SJSA1 (cell line): ENCODE measurements at regions not wholly inside any gene's neighbourhood (a gene's known extent, or its start where the extent isn't known, plus 50 kb on each side); places are given as distances from the start of the nearest gene placed in this dataset.

Experiments used
- DNase-seq, 2 experiments: peaks; one replicate each; pipeline ENCODE4 v3.0.0-alpha.2; 2015 to 2020; ENCODE audit warnings: low spot score in 2 of 2, low read depth in 1 of 2
- H3K27ac ChIP-seq: fragments of 250-450 bp; sonication (Bioruptor Pico); 2 replicates; pipeline ENCODE4 v1.5.1; 2020; ENCODE audit warnings: mild to moderate bottlenecking, moderate library complexity
- H3K27me3 ChIP-seq: fragments of 250-450 bp; sonication (Bioruptor Pico); replicated peaks from 2 replicates; pipeline ENCODE4 v1.5.1; 2020; ENCODE audit warnings: mild to moderate bottlenecking, moderate library complexity
- H3K36me3 ChIP-seq: fragments of 250-450 bp; sonication (Bioruptor Pico); 2 replicates; pipeline ENCODE4 v1.5.1; 2020; ENCODE audit warnings: mild to moderate bottlenecking
- H3K4me1 ChIP-seq: fragments of 250-450 bp; sonication (Bioruptor Pico); replicated peaks from 2 replicates; pipeline ENCODE4 v1.6.1; 2021; ENCODE audit warnings: mild to moderate bottlenecking
- H3K4me3 ChIP-seq: fragments of 250-450 bp; sonication (Bioruptor Pico); 2 replicates; pipeline ENCODE4 v1.5.1; 2020; ENCODE audit warnings: mild to moderate bottlenecking
- H3K9me3 ChIP-seq: fragments of 250-450 bp; sonication (Bioruptor Pico); replicated peaks from 2 replicates; pipeline ENCODE4 v1.5.1; 2020; ENCODE audit warnings: mild to moderate bottlenecking

DNA sequence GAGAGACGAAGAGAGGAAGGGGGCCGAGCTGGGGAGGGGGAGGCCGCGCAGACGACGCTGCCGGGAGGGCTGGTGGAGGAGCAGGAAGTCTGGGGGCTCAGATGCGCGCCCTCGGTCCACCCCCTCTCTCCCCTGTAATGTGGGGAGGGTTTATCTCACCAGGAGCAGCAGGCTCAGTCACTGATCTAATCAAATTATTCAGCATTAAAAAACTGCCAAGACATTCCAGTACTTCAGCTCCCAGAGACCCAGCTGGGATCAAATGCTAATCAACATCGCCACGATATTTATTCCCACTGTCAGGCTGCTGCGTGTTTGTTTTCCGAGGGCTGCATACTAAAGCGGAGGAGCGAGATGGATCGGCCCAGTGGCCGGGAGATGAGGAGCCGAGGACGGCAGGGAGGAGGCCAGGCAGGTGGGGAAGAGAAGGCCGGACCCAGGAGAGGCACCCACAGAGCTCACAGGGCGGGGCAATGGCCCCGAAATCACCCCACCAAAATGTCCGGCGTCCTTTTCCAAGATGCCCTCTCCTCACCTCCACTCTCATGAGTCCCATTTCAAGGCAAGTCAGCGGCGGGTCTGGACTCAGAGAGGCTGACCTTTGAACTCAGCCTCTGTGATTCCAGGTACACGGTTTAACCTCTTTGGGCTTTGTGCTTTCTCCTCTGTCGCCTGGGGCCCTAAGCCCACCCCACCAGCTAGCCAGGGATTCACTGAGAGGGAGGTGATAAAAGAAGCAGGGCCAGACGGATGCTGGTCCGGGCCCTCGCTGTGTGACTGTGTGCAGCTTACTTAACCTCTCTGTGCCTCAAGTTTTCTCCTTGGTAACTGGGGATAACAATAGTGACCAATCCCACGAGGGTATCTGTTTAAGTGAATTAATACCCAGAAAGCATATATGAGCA lies 502.1 kb downstream of the MN1 start:
- DNase-seq = no peak
- Histone ChIP-seq H3K9me3 (no peaks in the 10 kb centered on the region), H3K4me1 (peaks cover 9% of the 10 kb centered on the region), H3K27me3 (no peaks in the 10 kb centered on the region), H3K4me3 (no peak overlapping the region), H3K36me3 (no peaks in the 10 kb centered on the region), H3K27ac (no peak overlapping the region)

DNA sequence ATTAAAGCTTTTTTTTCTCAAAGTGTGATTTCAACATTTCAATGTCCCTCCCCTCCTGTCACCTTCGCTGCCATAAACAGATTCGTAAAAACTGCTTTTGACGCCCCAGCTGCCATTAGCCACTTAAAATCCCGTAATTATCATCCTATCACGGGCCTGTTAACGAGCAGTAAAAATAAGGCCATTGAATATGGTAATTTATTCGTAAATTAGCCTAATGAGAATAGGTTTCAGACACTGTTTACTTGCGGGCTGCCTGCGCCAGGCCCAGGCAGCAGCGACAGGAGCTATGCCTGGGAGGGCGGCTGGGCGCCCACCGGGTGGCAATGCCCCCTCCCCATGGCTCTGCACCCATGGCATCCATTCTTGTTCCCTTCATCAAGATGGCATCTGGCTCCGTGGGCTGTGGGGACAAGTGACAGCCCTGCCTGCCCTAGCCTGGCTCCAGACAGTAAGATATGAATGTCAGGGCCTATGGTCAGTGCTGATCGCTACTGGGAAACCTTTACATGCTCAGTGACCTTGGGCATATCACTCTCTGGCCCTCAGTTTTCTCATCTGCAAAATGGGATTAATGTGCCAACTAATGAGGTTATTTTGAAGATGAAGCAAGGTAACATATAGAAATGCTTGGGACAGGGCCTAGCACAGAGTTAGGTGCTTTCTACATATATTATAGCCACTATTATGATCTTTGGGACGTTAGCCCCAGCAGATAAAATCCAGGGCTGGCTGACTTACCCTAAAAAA lies 500.8 kb downstream of the MN1 start:
- Histone ChIP-seq H3K27ac (no peak overlapping the region), H3K27me3 (no peaks in the 10 kb centered on the region)

DNA sequence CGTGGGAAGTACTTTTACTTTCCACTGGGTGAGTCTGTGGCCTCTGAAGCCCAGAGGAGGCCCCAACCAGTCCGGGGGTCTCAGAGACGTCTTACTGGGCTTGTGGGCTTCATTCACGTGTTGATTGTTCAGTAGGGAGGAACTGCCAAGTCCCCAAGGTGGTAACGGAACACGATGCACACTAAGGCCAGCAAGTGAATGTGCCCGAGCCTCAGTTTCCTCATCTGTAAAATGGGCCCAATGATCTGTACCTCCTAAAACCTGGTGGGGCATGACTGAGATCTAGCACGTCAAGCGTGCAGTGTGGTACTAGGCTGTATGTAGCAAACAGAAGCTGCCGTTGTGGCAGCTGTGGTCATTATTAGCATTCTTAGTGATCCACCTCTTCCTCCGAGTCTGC lies 499.1 kb downstream of the MN1 start:
- Histone ChIP-seq H3K27ac (no peak overlapping the region), H3K4me3 (no peak overlapping the region), H3K36me3 (no peaks in the 10 kb centered on the region), H3K27me3 (no peaks in the 10 kb centered on the region), H3K9me3 (no peaks in the 10 kb centered on the region), H3K4me1 (peaks cover 7% of the 10 kb centered on the region)
- no peak for DNase-seq

More for the DNA sequence above, 500.8 kb downstream of the MN1 start:
- Histone ChIP-seq H3K4me3 (no peak overlapping the region), H3K4me1 (peaks cover 9% of the 10 kb centered on the region), H3K36me3 (no peaks in the 10 kb centered on the region), H3K9me3 (no peaks in the 10 kb centered on the region)
- no peak for DNase-seq

DNA sequence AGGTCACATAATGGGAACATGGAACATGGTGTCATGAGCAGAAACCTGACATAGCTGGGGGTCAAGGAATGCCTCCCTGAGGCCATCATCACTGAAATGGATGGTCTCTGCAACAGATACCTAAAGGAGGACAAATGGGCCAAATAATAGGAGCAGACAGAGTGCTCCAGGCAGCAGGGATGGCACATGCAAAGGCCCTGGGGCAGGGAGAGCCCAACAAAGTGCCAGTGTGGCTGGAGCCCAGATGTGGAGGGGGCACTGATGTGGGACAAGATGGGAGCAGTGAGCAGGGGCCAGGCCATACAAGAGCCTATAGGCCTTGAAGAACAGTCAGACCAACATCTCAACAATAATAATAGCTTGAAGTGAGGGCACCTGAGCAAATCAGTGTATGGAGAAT lies 497.8 kb downstream of the MN1 start:
- Histone ChIP-seq H3K27ac (no peak overlapping the region), H3K36me3 (no peaks in the 10 kb centered on the region), H3K27me3 (no peaks in the 10 kb centered on the region), H3K4me1 (no peaks in the 10 kb centered on the region), H3K9me3 (no peaks in the 10 kb centered on the region), H3K4me3 (no peak overlapping the region)
- no peak for DNase-seq

DNA sequence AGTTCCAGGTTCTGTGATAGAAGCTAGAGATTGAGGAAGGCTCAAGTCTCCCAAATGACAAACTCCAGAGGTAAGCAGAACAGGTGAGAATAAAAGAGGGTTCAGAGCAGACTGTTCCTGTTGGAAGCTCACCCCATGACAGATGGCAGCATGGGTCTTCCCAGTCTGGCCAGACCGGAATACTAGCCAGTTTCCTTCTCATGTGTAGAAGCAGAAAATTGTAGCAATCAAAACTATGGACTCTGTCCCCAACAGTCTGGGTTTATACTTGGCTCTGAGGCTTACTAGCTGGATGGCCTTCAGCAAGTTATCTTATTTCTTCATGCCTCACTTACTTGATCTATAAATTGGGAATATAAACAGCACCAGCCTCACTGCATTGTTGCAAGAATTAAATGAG lies 494.8 kb downstream of the MN1 start:
- no peak overlapping the region for H3K27ac ChIP-seq
- no peak overlapping the region for H3K4me3 ChIP-seq
- no peaks in the 10 kb centered on the region for H3K4me1 ChIP-seq
- H3K36me3 ChIP-seq = no peaks in the 10 kb centered on the region
- no peaks in the 10 kb centered on the region for H3K9me3 ChIP-seq
- DNase-seq = no peak
- H3K27me3 ChIP-seq = no peaks in the 10 kb centered on the region

DNA sequence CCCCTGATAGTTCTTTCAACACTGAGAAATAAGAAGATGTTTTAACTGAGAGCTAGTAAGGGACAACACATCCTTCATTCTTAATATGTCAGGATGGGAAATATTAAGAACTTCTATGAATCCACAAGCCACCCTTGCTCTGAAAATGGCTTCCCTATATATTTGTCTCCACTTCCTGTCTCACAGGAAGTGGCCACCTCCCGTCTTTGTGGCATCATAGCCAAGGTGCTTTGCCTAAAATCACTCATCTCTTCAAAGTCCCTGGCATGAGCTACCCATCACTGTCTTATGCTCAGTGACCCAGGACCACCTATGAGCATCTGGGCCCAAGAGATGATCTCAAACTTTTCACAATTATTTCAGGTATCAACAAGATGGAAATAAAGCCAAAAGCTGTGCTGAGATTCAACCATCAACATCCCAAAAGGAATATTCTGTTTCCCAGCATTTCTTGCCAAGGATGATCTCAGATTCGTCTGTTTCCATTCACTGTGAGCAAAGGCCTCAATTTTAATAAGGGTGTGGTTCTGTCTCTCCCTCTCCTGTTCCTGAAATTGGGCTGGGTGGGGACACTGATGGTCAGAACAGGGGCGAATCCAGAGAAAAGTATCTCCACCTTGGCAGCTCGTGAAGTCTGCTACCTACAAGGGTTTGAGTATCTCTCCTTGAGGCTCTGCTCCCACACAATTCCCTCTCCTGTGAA lies 493.9 kb downstream of the MN1 start:
- H3K27me3 ChIP-seq = no peaks in the 10 kb centered on the region
- H3K27ac ChIP-seq = no peak overlapping the region
- H3K4me3 ChIP-seq = no peak overlapping the region
- no peaks in the 10 kb centered on the region for H3K9me3 ChIP-seq
- no peak for DNase-seq
- no peaks in the 10 kb centered on the region for H3K36me3 ChIP-seq
- no peaks in the 10 kb centered on the region for H3K4me1 ChIP-seq

DNA sequence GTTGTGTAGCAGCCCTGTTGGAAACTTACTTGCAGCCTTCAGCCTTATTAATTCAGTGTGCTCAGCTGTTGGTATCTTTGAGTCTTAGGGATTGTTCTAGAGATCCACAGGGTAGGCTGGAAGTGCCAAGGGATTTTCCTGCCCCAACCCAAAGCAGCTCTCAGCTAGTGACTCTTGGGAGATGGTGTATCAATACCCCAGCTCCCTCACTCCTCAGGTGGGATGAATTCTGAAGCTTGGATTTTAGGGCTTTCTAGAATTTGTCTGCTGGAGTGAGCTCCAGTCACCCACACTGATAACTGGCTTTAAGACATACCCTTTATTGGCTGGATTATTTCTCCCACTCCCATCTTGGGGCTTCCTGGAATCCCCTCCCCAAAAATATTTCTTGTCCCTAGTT lies 493.0 kb downstream of the MN1 start:
- DNase-seq = no peak
- Histone ChIP-seq H3K27ac (no peak overlapping the region), H3K36me3 (no peaks in the 10 kb centered on the region), H3K9me3 (no peaks in the 10 kb centered on the region), H3K4me1 (no peaks in the 10 kb centered on the region), H3K4me3 (no peak overlapping the region), H3K27me3 (no peaks in the 10 kb centered on the region)

DNA sequence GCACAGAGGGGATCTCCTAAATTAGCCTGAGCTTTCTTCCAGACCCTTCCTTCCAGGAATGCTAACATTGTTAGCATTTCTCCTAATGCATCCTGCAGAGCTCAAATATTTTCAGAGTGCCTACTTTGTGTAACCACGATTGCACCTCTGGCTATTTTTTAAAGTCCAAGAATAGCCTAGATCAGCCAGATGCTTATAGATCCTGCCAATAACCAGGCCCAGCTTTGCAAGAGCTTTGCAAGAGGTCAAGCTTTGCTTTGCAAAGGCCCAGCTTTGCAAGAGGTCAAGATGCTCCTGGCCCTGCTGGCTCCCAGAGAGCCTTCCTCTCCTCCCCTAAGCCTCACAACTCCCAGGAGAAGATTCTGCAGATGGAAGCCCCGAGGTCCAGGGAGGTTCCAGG lies 491.9 kb downstream of the MN1 start:
- H3K4me1 ChIP-seq = no peaks in the 10 kb centered on the region
- H3K4me3 ChIP-seq = no peak overlapping the region
- DNase-seq = no peak

DNA sequence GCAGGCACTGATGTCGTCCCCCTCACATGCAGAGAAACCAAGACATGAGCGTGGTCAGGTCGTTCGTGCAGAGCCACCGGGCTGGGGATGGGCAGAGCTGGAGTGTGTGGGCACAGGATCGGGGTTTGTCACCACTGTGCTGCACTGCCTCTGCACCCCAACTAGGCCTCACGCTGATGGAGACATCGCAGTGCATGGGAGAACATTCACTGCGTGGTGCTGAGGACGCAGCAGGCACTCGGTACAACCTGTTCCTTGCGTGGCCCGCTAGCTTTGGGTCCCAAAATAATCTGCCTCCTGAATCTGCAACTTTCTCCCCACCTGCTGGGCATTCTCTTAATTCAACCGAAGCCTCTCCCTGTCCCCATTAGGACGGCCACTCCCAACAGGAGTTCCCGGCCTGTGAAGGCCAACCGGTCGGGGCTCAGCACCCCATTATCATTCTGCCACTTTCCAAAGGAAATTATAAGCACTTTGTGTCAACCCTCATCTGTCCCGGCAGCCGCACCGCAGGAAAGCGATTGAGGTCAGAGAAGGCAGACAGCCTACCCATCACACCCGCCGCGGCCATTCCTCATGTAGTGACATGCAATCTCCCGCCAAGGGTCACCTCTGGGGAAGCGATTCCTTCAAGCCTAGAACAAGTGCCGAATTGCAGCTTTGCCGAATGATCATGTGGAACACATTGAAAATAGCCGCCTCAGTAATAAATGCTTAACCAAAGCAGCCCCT lies 490.4 kb downstream of the MN1 start:
- Histone ChIP-seq H3K27ac (no peak overlapping the region), H3K36me3 (no peaks in the 10 kb centered on the region)
- DNase-seq = no peak

More for the DNA sequence above, 491.9 kb downstream of the MN1 start:
- no peaks in the 10 kb centered on the region for H3K36me3 ChIP-seq
- H3K27me3 ChIP-seq = no peaks in the 10 kb centered on the region
- H3K27ac ChIP-seq = no peak overlapping the region
- no peaks in the 10 kb centered on the region for H3K9me3 ChIP-seq

DNA sequence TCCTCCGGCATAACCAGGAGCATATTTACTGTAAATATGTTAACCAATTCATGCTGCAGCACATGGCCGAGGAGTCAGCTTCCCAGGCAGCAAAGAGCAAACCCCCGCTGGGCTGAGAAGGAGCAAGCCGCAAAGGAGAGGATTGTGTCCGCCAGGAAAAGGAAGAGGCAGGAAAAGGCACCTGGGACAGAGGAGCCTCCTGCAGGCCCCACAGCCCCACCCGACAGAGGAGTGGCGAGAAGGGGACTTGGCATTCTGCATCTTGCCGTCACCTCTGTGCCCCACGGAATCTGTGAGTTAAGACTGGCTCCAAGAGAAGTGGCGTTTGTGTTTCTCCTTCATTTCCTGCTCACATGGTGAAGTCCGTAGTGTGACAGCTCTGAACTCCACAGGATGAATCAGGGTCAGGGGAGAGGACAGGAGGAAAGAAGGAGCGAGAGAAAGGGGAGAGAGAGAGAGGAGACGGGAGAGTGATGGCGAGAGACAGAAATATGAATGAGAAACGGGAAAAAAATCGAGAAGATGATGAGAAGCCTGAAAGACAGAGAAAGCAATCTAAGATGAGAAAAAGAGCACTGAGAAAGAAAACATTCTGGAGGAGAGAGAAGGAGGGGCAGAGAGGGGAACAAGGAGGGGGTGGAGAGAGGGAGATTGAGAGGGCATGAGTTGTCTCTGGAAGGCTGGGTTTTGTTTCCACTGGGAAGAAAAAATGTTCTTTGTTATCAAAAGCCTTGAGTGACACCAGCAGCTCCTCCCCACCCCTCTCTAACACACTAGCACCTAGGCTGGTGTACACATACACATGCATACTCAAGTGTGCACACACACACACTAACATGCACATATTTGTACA lies 489.6 kb downstream of the MN1 start:
- Histone ChIP-seq H3K27me3 (no peaks in the 10 kb centered on the region), H3K36me3 (no peaks in the 10 kb centered on the region)

More for the DNA sequence above, 490.4 kb downstream of the MN1 start:
- H3K4me3 ChIP-seq = no peak overlapping the region
- no peaks in the 10 kb centered on the region for H3K27me3 ChIP-seq
- no peaks in the 10 kb centered on the region for H3K9me3 ChIP-seq
- no peaks in the 10 kb centered on the region for H3K4me1 ChIP-seq

DNA sequence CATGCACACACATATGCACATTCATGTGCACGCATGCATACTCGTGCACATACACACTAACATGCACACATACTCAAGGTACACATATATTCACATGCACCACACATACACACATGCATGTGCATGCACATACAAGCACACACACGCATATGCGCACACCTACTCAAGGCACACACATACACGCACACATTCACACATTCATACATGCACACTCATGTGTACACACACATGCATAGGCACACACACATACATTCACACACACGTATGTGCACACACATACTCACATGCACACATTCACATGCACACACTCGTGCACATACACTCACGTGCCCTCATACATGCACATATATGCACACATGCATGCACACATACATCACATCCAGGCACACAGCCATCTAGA lies 489.0 kb downstream of the MN1 start:
- DNase-seq = no peak
- Histone ChIP-seq H3K27me3 (no peaks in the 10 kb centered on the region), H3K36me3 (no peaks in the 10 kb centered on the region), H3K4me3 (no peak overlapping the region), H3K9me3 (no peaks in the 10 kb centered on the region), H3K27ac (no peak overlapping the region), H3K4me1 (no peaks in the 10 kb centered on the region)

More for the DNA sequence above, 489.6 kb downstream of the MN1 start:
- DNase-seq = no peak
- Histone ChIP-seq H3K27ac (no peak overlapping the region), H3K9me3 (no peaks in the 10 kb centered on the region), H3K4me1 (no peaks in the 10 kb centered on the region), H3K4me3 (no peak overlapping the region)

DNA sequence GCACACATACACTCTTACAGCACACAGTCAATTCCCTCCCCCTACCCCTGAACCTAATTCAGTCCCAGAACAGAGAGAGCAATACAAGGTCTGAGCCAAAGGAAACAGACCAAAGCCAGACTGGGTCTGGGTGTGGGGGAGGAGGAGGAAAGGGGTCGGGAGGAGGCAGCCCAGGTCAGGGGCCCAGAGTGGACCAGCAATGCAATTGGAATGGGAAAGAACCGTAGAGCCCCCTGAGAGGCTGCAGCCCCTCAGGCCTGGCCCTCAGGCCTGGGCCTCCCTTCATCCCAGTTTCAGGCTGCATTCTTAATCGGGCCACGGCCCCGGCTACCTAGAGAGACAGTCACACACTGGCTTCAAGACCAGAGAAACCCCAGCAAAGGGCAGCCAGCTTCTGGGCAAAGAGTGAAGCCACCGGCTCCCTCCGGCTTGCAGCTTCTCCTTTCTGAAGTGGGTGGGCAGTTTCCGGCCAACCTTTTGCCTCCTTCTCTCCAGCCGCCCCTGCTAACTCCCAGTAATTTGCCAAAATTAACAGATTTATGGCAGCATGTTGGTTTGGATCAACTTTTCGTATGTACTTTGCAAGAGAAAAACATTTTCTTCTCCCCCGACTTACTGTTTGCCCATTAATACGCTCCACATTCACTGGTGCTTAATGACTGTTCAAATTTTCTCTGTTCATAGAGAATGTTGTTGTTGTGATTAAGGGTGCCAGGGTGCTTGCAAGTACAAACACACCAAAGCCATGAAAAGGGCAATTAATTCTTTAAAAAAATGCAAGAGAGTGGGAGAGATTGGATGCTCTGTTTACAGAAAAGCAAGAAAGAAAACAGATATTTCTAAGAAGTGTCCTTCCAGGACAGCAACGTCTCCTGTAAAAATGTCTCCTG lies 488.3 kb downstream of the MN1 start:
- Histone ChIP-seq H3K4me3 (no peak overlapping the region), H3K36me3 (no peaks in the 10 kb centered on the region), H3K27me3 (no peaks in the 10 kb centered on the region), H3K9me3 (no peaks in the 10 kb centered on the region), H3K27ac (no peak overlapping the region), H3K4me1 (no peaks in the 10 kb centered on the region)
- no peak for DNase-seq
